ENCODE measurements at regions not wholly inside any gene's neighbourhood (a gene's known extent, or its start where the extent isn't known, plus 50 kb on each side); places are given as distances from the start of the nearest gene placed in this dataset.

DNA sequence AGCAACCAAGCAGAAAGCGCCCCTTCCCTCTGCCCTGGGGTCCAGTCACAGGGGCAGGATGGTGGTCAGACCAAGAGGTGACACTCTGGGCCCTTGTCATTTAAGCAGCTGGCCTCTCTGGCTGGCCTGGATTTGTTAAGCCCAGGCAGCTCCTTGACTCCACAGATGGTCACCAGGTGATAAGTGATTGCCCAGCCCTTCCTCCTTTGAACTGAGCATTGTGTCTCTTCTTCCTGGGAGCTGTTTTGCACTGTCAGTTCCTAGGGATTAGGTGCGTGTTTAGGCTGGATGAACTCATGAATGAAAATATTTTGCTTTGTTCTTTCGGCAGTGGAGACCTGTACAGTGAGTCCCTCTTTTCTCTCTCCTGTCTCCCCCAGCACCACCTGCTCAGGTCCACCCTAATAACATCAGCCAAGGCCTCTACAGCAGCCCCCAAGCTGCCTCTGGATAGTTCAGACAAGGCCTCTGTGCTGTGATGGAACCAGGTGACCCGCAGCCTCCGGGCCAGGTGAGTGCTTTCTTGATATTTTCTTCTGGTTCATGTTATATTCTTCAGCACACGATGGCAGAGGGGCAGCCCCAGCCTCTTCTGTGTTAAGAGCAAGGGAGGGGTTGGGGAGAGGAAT, 139.7 kb upstream of the PITX1 start:
- TF ChIP-seq, protein P1, sequence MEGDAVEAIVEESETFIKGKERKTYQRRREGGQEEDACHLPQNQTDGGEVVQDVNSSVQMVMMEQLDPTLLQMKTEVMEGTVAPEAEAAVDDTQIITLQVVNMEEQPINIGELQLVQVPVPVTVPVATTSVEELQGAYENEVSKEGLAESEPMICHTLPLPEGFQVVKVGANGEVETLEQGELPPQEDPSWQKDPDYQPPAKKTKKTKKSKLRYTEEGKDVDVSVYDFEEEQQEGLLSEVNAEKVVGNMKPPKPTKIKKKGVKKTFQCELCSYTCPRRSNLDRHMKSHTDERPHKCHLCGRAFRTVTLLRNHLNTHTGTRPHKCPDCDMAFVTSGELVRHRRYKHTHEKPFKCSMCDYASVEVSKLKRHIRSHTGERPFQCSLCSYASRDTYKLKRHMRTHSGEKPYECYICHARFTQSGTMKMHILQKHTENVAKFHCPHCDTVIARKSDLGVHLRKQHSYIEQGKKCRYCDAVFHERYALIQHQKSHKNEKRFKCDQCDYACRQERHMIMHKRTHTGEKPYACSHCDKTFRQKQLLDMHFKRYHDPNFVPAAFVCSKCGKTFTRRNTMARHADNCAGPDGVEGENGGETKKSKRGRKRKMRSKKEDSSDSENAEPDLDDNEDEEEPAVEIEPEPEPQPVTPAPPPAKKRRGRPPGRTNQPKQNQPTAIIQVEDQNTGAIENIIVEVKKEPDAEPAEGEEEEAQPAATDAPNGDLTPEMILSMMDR (IDR thresholded peaks at IDR 0.05; ENCODE audit: low read length) = no peak
- TF ChIP-seq EZH2 (optimal IDR thresholded peaks at IDR 0.05; ENCODE audit: low read depth, low read length) = no peak
- TF ChIP-seq EZH2phosphoT487 (IDR thresholded peaks at IDR 0.05; ENCODE audit: low read length) = no peak
- H3K27me3 ChIP-seq (replicated peaks; ENCODE audit: insufficient read depth, low read length) = no peaks in the 10 kb centered on the region
- H4K20me1 ChIP-seq (ENCODE audit: insufficient read depth, low read length) = no peaks in the 10 kb centered on the region
- no peak overlapping the region for H3K27ac ChIP-seq (ENCODE audit: low read length)
- no peaks in the 10 kb centered on the region for H3K4me1 ChIP-seq (ENCODE audit: low read length)
- DNase-seq = no peak
- H3F3A ChIP-seq (ENCODE audit: insufficient read depth, low read length) = no peaks in the 10 kb centered on the region
- no peak overlapping the region for H3K4me3 ChIP-seq (ENCODE audit: low read length)
- H2AFZ ChIP-seq (ENCODE audit: low read length) = no peak overlapping the region
- no peaks in the 10 kb centered on the region for H3K9me2 ChIP-seq (replicated peaks; ENCODE audit: insufficient read depth, low read length)
- H3K79me2 ChIP-seq (ENCODE audit: low read length) = no peaks in the 10 kb centered on the region
- H3K9me3 ChIP-seq (replicated peaks; ENCODE audit: insufficient read depth, low read length) = no peaks in the 10 kb centered on the region
- H3K4me2 ChIP-seq (ENCODE audit: low read depth, low read length) = no peak overlapping the region
- no peak overlapping the region for H3K9ac ChIP-seq (ENCODE audit: low read length)
- no peaks in the 10 kb centered on the region for H3K36me3 ChIP-seq (replicated peaks; ENCODE audit: insufficient read depth, low read length)

- no peaks in the 10 kb centered on the region for H3K9me2 ChIP-seq (replicated peaks; ENCODE audit: insufficient read depth, low read length)
- TF ChIP-seq, protein P1 (IDR thresholded peaks at IDR 0.05; ENCODE audit: low read length) = no peak
- no peak for TF ChIP-seq EZH2 (optimal IDR thresholded peaks at IDR 0.05; ENCODE audit: low read depth, low read length)
- no peak for TF ChIP-seq EZH2phosphoT487 (IDR thresholded peaks at IDR 0.05; ENCODE audit: low read length)
- no peaks in the 10 kb centered on the region for H4K20me1 ChIP-seq (ENCODE audit: insufficient read depth, low read length)
- no peaks in the 10 kb centered on the region for H3K36me3 ChIP-seq (replicated peaks; ENCODE audit: insufficient read depth, low read length)
- H2AFZ ChIP-seq (ENCODE audit: low read length) = no peak overlapping the region
- no peak overlapping the region for H3K4me2 ChIP-seq (ENCODE audit: low read depth, low read length)
- H3K4me3 ChIP-seq (ENCODE audit: low read length) = no peak overlapping the region
- DNase-seq = no peak
- H3K79me2 ChIP-seq (ENCODE audit: low read length) = no peaks in the 10 kb centered on the region
- H3F3A ChIP-seq (ENCODE audit: insufficient read depth, low read length) = no peaks in the 10 kb centered on the region
- no peaks in the 10 kb centered on the region for H3K27me3 ChIP-seq (replicated peaks; ENCODE audit: insufficient read depth, low read length)
- no peaks in the 10 kb centered on the region for H3K9me3 ChIP-seq (replicated peaks; ENCODE audit: insufficient read depth, low read length)
- no peak overlapping the region for H3K9ac ChIP-seq (ENCODE audit: low read length)
- H3K27ac ChIP-seq (ENCODE audit: low read length) = no peak overlapping the region
- no peaks in the 10 kb centered on the region for H3K4me1 ChIP-seq (ENCODE audit: low read length)
Observed at GRCh38 chr5:135172718-135173117, 138.7 kb upstream of the PITX1 start.

GRCh38 chr5:135171336-135171735, 137.3 kb upstream of the PITX1 start:
- H3K79me2 ChIP-seq (ENCODE audit: low read length) = no peaks in the 10 kb centered on the region
- H3K9me3 ChIP-seq (replicated peaks; ENCODE audit: insufficient read depth, low read length) = no peaks in the 10 kb centered on the region

More at GRCh38 chr5:135171336-135171735, 137.3 kb upstream of the PITX1 start:
- Histone ChIP-seq H3K4me3 (ENCODE audit: low read length) (no peak overlapping the region), H2AFZ (ENCODE audit: low read length) (no peak overlapping the region), H3K27ac (ENCODE audit: low read length) (no peak overlapping the region), H3K27me3 (replicated peaks; ENCODE audit: insufficient read depth, low read length) (no peaks in the 10 kb centered on the region), H4K20me1 (ENCODE audit: insufficient read depth, low read length) (no peaks in the 10 kb centered on the region), H3K36me3 (replicated peaks; ENCODE audit: insufficient read depth, low read length) (no peaks in the 10 kb centered on the region), H3K9ac (ENCODE audit: low read length) (no peak overlapping the region), H3F3A (ENCODE audit: insufficient read depth, low read length) (no peaks in the 10 kb centered on the region), H3K4me2 (ENCODE audit: low read depth, low read length) (no peak overlapping the region), H3K4me1 (ENCODE audit: low read length) (no peaks in the 10 kb centered on the region), H3K9me2 (replicated peaks; ENCODE audit: insufficient read depth, low read length) (no peaks in the 10 kb centered on the region)
- DNase-seq = no peak
- TF ChIP-seq, protein P1 (IDR thresholded peaks at IDR 0.05; ENCODE audit: low read length) = no peak
- TF ChIP-seq EZH2 (optimal IDR thresholded peaks at IDR 0.05; ENCODE audit: low read depth, low read length) (no peak), EZH2phosphoT487 (IDR thresholded peaks at IDR 0.05; ENCODE audit: low read length) (no peak)
